WI38 (cell line): ENCODE measurements at regions not wholly inside any gene's neighbourhood (a gene's known extent, or its start where the extent isn't known, plus 50 kb on each side); places are given as distances from the start of the nearest gene placed in this dataset.
"Not testable (repeated sequence)": the region's sequence is repeated elsewhere in the genome, so short reads cannot be mapped to it uniquely, and the experiment has no call there.

Source experiments
- H3K4me3 ChIP-seq: 2 replicates; pipeline ENCODE4 v1.5.1; 2011; ENCODE audit warnings: low read depth, mild to moderate bottlenecking, control low read depth, low read length
- TF ChIP-seq, protein P1 (sequence below): IDR thresholded peaks from 2 replicates; pipeline ENCODE4 v1.5.1; 2012; ENCODE audit warnings: low read depth, mild to moderate bottlenecking, control low read depth, low read length

- no peak overlapping the region for H3K4me3 ChIP-seq
- TF ChIP-seq, protein P1, sequence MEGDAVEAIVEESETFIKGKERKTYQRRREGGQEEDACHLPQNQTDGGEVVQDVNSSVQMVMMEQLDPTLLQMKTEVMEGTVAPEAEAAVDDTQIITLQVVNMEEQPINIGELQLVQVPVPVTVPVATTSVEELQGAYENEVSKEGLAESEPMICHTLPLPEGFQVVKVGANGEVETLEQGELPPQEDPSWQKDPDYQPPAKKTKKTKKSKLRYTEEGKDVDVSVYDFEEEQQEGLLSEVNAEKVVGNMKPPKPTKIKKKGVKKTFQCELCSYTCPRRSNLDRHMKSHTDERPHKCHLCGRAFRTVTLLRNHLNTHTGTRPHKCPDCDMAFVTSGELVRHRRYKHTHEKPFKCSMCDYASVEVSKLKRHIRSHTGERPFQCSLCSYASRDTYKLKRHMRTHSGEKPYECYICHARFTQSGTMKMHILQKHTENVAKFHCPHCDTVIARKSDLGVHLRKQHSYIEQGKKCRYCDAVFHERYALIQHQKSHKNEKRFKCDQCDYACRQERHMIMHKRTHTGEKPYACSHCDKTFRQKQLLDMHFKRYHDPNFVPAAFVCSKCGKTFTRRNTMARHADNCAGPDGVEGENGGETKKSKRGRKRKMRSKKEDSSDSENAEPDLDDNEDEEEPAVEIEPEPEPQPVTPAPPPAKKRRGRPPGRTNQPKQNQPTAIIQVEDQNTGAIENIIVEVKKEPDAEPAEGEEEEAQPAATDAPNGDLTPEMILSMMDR = no peak
These were observed 122.9 kb downstream of the METRNL start for GRCh38 chr17:83202002-83203000.

- TF ChIP-seq, protein P1 = no peak
These were observed 123.7 kb downstream of the METRNL start for GRCh38 chr17:83203073-83203471.

GRCh38 chr17:83203472-83204221, 124.2 kb downstream of the METRNL start:
- no peak overlapping the region for H3K4me3 ChIP-seq
- TF ChIP-seq, protein P1 = no peak

More at GRCh38 chr17:83203073-83203471, 123.7 kb downstream of the METRNL start:
- H3K4me3 ChIP-seq = no peak overlapping the region

DNA sequence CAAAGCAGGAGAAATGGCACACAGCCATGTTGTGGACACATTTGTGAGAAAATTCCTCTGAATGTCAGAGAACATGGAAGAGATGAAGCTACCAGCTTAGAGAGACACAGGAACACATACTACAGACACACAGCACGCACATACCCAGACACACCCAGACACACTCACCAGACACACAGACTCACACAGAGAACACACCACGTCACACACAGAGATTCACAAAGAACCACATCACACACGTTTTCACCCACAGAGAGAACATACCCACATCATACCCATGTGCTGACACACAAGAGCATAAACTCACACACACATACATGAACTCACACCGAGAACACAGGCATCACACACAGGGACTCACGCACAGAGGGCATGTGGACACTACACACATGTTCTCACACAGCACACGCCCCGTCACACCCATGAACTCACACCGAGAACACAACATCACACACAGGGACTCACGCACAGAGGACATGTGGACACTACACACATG, 124.9 kb downstream of the METRNL start:
- TF ChIP-seq, protein P1 = no peak
- no peak overlapping the region for H3K4me3 ChIP-seq

- not testable (repeated sequence) for H3K4me3 ChIP-seq
These were observed 125.5 kb downstream of the METRNL start for GRCh38 chr17:83204736-83205386.

DNA sequence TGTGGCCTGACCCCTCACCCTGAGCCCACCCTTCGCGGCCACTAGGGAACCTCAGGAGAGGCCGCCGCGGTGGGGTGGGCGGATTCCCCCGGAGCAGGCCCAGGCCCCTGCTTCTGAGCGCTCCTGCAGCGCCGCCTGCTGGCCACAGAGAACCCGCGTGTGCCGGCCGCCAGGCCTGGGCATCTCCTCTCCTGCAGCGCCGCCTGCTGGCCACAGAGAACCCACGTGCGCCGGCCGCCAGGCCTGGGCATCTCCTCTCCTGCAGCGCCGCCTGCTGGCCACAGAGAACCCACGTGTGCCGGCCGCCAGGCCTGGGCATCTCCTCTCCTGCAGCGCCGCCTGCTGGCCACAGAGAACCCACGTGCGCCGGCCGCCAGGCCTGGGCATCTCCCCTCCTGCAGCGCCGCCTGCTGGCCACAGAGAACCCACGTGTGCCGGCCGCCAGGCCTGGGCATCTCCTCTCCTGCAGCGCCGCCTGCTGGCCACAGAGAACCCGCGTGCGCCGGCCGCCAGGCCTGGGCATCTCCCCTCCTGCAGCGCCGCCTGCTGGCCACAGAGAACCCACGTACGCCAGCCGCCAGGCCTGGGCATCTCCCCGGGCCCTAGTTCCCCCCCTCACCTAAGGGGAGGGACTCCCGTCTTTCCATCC, 126.1 kb downstream of the METRNL start:
- TF ChIP-seq, protein P1 = peak; percentile 49
- not testable (repeated sequence) for H3K4me3 ChIP-seq

DNA sequence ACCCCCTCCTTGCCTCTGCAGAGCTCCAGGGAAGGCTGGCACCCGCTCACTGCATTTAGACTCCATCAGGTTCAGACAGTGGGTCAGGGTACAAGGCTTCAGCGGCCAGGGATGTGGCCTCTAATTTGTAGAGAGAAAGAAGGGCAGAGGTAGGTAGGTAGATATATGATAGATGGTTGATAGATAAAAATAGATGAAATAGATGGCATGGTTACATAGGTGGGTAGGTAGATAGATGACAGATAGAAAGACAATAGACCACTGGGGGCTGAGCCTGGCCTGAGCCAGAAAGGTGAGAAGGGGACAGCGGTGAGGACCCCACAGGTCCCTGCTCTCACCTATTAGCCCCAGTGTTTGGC, 126.6 kb downstream of the METRNL start:
- not testable (repeated sequence) for H3K4me3 ChIP-seq

GRCh38 chr17:83206819-83207588, 127.6 kb downstream of the METRNL start:
- not testable (repeated sequence) for H3K4me3 ChIP-seq

DNA sequence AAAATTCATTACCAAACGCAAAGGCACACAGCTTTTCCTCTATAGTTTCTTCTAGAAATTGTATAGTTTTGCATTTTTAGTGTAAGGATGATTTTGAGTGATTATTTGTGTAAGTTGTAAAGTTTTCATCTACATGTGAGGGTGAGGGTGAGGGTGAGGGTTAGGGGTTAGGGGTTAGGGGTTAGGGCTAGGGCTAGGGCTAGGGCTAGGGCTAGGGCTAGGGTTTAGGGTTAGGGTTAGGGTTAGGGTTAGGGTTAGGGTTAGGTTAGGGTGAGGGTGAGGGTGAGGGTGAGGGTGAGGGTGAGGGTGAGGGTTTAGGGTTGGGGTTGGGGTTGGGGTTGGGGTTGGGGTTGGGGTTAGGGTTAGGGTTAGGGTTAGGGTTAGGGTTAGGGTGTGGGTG, 167.6 kb downstream of the METRNL start:
- not testable (repeated sequence) for H3K4me3 ChIP-seq
